Adipocyte (in vitro differentiated cells): ENCODE measurements at regions not wholly inside any gene's neighbourhood (a gene's known extent, or its start where the extent isn't known, plus 50 kb on each side); places are given as distances from the start of the nearest gene placed in this dataset.

Experiments used
- DNase-seq: peaks from one replicate; pipeline ENCODE4 v3.0.0-alpha.2; 2015; ENCODE audit warnings: low read depth
- H3K27me3 ChIP-seq: replicated peaks from 2 replicates; pipeline ENCODE4 v1.7.0; 2013; ENCODE audit warnings: mild to moderate bottlenecking, low read length, moderate library complexity; ENCODE audit not compliant: control insufficient read depth, insufficient read depth
- H3K36me3 ChIP-seq: 2 replicates; pipeline ENCODE4 v1.7.0; 2013; ENCODE audit warnings: low read length, mild to moderate bottlenecking, moderate library complexity; ENCODE audit not compliant: control insufficient read depth, insufficient read depth, severe bottlenecking
- H3K4me1 ChIP-seq: 2 replicates; pipeline ENCODE4 v1.7.0; 2013; ENCODE audit warnings: mild to moderate bottlenecking, low read length, moderate library complexity; ENCODE audit not compliant: control insufficient read depth, insufficient read depth
- H3K4me3 ChIP-seq: 2 replicates; pipeline ENCODE4 v1.7.0; 2013; ENCODE audit warnings: mild to moderate bottlenecking, low read length, moderate library complexity
- H3K9ac ChIP-seq: 2 replicates; pipeline ENCODE4 v1.7.0; 2013; ENCODE audit warnings: mild to moderate bottlenecking, low read length, moderate library complexity
- H3K9me3 ChIP-seq: 2 replicates; pipeline ENCODE4 v1.7.0; 2013; ENCODE audit warnings: mild to moderate bottlenecking, low read length, moderate library complexity; ENCODE audit not compliant: control insufficient read depth

- Histone ChIP-seq H3K9me3 (no peaks in the 10 kb centered on the region), H3K4me1 (no peaks in the 10 kb centered on the region), H3K27me3 (no peaks in the 10 kb centered on the region), H3K36me3 (no peaks in the 10 kb centered on the region), H3K9ac (no peak overlapping the region), H3K4me3 (no peak overlapping the region)
- DNase-seq = no peak
Observed at GRCh38 chr2:219929835-219930234, 302.4 kb downstream of the SLC4A3 start.

DNA sequence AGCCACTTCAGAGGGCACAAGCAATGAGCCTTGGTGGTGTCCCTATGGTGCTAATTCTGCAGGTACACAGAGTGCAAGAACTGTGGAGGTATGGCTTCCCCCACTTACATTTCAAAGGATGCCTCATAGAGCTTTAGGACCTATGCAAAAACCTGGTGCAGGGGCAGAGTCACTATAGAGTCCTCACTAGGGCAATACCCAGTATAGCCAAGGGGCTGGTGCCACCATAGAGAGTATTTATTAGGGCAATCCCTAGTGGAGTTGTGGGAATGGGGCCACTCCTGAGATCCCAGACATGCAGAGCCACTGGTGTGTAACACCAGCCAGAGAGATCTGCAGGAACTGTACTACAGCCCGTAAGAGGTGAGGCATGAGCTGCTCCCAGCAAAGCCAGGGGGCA is 312.2 kb downstream of the SLC4A3 start:
- H3K4me3 ChIP-seq = no peak overlapping the region
- peaks cover 2% of the 10 kb centered on the region for H3K4me1 ChIP-seq
- no peaks in the 10 kb centered on the region for H3K36me3 ChIP-seq
- H3K27me3 ChIP-seq = no peaks in the 10 kb centered on the region
- no peak overlapping the region for H3K9ac ChIP-seq
- H3K9me3 ChIP-seq = no peaks in the 10 kb centered on the region
- no peak for DNase-seq

- Histone ChIP-seq H3K27me3 (no peaks in the 10 kb centered on the region), H3K4me1 (peaks cover 8% of the 10 kb centered on the region), H3K4me3 (no peak overlapping the region), H3K36me3 (no peaks in the 10 kb centered on the region), H3K9ac (no peak overlapping the region), H3K9me3 (no peaks in the 10 kb centered on the region)
- no peak for DNase-seq
Observed at GRCh38 chr2:219944866-219945265, 317.4 kb downstream of the SLC4A3 start.

DNA sequence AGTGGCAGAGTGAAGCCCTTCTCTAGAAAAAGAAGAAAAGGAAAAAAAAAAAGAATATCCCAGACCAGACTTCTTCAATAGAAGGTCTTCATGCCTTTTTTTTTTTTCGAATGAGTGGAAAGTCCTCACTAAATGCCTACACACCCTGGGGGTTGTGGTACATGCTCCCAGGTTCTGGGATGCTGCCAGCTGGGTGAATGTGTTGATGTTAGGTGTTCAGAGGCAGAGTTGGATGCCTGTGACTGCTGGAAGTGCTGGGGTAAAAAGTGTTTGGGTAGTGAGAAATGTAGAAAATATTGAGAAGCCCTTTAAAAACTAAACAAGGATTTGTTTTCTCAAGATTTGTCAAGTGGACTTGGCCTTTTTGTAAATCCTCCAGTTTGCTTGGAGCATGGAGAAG is 318.6 kb downstream of the SLC4A3 start:
- no peaks in the 10 kb centered on the region for H3K9me3 ChIP-seq
- peaks cover 8% of the 10 kb centered on the region for H3K4me1 ChIP-seq
- H3K4me3 ChIP-seq = no peak overlapping the region
- no peak for DNase-seq
- H3K27me3 ChIP-seq = no peaks in the 10 kb centered on the region
- no peaks in the 10 kb centered on the region for H3K36me3 ChIP-seq
- H3K9ac ChIP-seq = no peak overlapping the region

GRCh38 chr2:219946529-219946928 is 319.1 kb downstream of the SLC4A3 start:
- Histone ChIP-seq H3K4me1 (peaks cover 8% of the 10 kb centered on the region), H3K4me3 (no peak overlapping the region), H3K9me3 (no peaks in the 10 kb centered on the region), H3K9ac (no peak overlapping the region), H3K36me3 (no peaks in the 10 kb centered on the region), H3K27me3 (no peaks in the 10 kb centered on the region)
- DNase-seq = no peak

- peak; percentile 71 for DNase-seq
- Histone ChIP-seq H3K4me3 (no peak overlapping the region), H3K27me3 (no peaks in the 10 kb centered on the region), H3K9ac (no peak overlapping the region), H3K9me3 (no peaks in the 10 kb centered on the region), H3K36me3 (no peaks in the 10 kb centered on the region), H3K4me1 (peaks cover 8% of the 10 kb centered on the region)
Observed at GRCh38 chr2:219947575-219947974, 320.1 kb downstream of the SLC4A3 start.

- Histone ChIP-seq H3K4me3 (no peak overlapping the region), H3K36me3 (no peaks in the 10 kb centered on the region), H3K9ac (no peak overlapping the region), H3K4me1 (peaks cover 8% of the 10 kb centered on the region), H3K9me3 (no peaks in the 10 kb centered on the region), H3K27me3 (no peaks in the 10 kb centered on the region)
- DNase-seq = no peak
Observed at GRCh38 chr2:219949053-219949452, 321.6 kb downstream of the SLC4A3 start.

GRCh38 chr2:219951099-219951498 is 323.7 kb downstream of the SLC4A3 start:
- no peak overlapping the region for H3K9ac ChIP-seq
- no peak overlapping the region for H3K4me3 ChIP-seq
- H3K4me1 ChIP-seq = peaks cover 8% of the 10 kb centered on the region
- no peak for DNase-seq
- no peaks in the 10 kb centered on the region for H3K36me3 ChIP-seq
- H3K9me3 ChIP-seq = no peaks in the 10 kb centered on the region
- H3K27me3 ChIP-seq = no peaks in the 10 kb centered on the region

DNA sequence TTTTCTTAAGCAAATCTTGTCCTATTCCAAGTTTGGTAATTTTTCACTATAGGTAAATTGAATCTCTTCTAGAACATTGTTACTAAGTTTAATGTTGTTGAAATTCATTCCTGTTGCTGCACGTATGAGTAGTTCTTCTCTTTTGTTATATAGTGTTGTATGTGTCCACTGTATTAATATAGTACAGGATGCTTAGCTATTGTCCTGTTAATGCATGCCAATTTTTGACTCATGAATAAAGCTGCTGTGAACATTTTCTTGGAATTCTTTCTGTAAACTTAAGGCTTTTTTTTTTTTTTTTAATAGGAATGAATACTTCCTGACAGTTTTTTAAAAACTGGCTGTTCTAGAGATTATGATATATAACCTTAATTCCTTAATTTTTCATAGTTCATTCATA is 326.9 kb downstream of the SLC4A3 start:
- Histone ChIP-seq H3K9ac (no peak overlapping the region), H3K27me3 (no peaks in the 10 kb centered on the region), H3K4me3 (no peak overlapping the region), H3K4me1 (no peaks in the 10 kb centered on the region), H3K9me3 (peaks cover 14% of the 10 kb centered on the region), H3K36me3 (no peaks in the 10 kb centered on the region)
- peak; percentile 34 for DNase-seq

DNA sequence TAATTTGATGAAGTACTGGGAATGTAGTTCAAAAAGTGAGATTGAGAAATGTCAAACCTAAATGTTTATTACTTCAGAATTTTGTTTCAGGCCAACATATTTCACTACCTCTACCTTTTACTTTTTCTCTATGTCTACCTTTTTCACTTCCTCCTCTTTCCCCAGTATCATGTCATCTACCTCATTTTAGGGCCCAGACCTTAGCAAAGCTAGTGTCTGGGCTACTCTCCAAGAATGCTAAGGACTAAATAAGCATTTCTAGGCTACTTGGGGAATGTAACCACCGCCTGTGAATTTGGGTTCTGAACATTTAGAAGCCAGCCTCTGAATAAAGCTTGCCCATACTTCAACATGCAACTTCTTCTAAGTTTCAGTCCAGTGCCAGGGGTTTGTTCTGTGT is 330.4 kb downstream of the SLC4A3 start:
- H3K9ac ChIP-seq = no peak overlapping the region
- H3K36me3 ChIP-seq = no peaks in the 10 kb centered on the region
- H3K9me3 ChIP-seq = peaks cover 14% of the 10 kb centered on the region
- no peaks in the 10 kb centered on the region for H3K4me1 ChIP-seq
- H3K4me3 ChIP-seq = no peak overlapping the region
- DNase-seq = no peak
- H3K27me3 ChIP-seq = no peaks in the 10 kb centered on the region

DNA sequence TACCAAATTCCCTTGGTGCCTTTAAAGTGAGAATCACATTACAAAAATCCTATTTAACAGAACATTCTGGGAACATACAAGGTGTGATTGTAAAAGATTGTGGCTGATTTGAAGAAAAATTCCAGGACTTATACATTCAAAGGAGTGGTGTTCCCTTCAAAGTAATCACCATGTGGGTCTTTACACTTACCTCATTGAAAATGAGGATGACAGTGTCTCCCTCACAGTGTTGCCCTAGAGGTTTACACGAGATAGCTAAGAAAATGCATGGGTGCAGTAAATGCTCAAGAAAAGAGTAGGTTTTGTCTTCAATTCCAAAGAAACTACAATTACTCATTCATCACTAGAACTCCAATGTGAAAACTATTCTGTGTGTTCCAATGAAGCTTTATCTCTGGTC is 331.5 kb downstream of the SLC4A3 start:
- H3K4me3 ChIP-seq = no peak overlapping the region
- no peak for DNase-seq
- no peaks in the 10 kb centered on the region for H3K36me3 ChIP-seq
- no peaks in the 10 kb centered on the region for H3K4me1 ChIP-seq
- peaks cover 14% of the 10 kb centered on the region for H3K9me3 ChIP-seq
- no peak overlapping the region for H3K9ac ChIP-seq
- no peaks in the 10 kb centered on the region for H3K27me3 ChIP-seq

- Histone ChIP-seq H3K36me3 (no peaks in the 10 kb centered on the region), H3K9ac (no peak overlapping the region), H3K4me3 (no peak overlapping the region), H3K9me3 (peaks cover 14% of the 10 kb centered on the region), H3K4me1 (no peaks in the 10 kb centered on the region), H3K27me3 (no peaks in the 10 kb centered on the region)
- DNase-seq = no peak
Observed at GRCh38 chr2:219959471-219959870, 332.0 kb downstream of the SLC4A3 start.
